ENCODE measurements at regions not wholly inside any gene's neighbourhood (a gene's known extent, or its start where the extent isn't known, plus 50 kb on each side); places are given as distances from the start of the nearest gene placed in this dataset.

DNA sequence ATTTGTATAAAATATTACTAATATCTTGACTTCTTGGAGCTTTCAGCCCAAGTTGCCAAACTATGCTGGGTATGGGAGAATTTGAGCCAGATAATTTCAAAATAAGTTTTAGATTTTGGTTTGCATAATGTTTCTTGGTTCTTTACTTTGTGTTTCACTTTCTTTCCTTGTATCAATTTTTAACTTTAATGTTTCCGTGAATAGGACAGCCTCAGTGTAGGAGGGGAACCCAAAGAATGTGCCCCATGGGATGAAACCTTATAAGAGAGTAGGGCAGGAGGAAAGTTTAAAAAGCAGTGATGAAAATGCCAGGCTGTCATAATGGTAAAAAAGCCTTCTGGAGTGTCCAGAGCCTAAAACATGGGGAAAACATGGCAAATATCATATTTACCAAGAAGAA lies 252.4 kb upstream of the IRAK1BP1 start:
- no peak for TF ChIP-seq POLR2AphosphoS5 (IDR thresholded peaks at IDR 0.05; ENCODE audit: low read depth, low read length)
- TF ChIP-seq TAF1 (IDR thresholded peaks at IDR 0.05; ENCODE audit: low read depth, low read length): no peak
- TF ChIP-seq POLR2A (IDR thresholded peaks at IDR 0.05; ENCODE audit: low read depth, low read length): no peak
- no peak for TF ChIP-seq SPI1 (IDR thresholded peaks at IDR 0.05; ENCODE audit: low read depth, low read length)
- TF ChIP-seq PAX5 (IDR thresholded peaks at IDR 0.05; ENCODE audit: insufficient read depth, low read length, severe bottlenecking): no peak
